ENCODE measurements at regions not wholly inside any gene's neighbourhood (a gene's known extent, or its start where the extent isn't known, plus 50 kb on each side); places are given as distances from the start of the nearest gene placed in this dataset.

DNA sequence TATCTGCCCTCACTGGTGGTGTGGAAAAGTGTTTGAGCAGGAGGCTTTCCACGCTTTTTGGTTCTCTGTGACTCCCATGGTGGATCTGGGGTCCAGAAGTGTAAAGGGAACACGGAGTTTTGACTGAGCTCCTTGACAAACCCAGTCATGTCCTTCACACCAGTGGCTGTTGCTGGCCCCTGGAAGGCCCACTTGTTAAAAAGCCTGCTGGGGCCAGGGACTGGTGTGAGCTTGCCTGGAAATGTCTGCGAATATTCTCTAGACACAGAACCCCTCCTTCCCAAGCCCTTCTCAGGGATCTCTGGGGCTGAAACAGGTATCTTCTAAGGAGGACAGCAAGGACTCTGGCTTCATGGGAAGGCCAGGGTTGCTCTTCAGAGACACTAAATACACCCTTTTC lies 343.0 kb downstream of the TCERG1L start:
- in situ Hi-C loops (cut with MboI; ENCODE audit: low sequenced_read_pairs), result no loop called here
- no peaks in the 10 kb centered on the region for H3K27me3 ChIP-seq (ENCODE audit: control insufficient read depth, insufficient read depth, low read length)
- ChIA-PET POLR2A (ENCODE audit: unreplicated experiment) (no interaction called here), CTCF (no interaction called here)
- H2AFZ ChIP-seq (replicated peaks; ENCODE audit: low read length, poor library complexity), result no peak overlapping the region
- H2AK5ac ChIP-seq (ENCODE audit: low read depth, low read length), result no peak overlapping the region
- no peak overlapping the region for H2BK120ac ChIP-seq (ENCODE audit: low read depth, low read length)
- no peaks in the 10 kb centered on the region for H3K36me3 ChIP-seq (ENCODE audit: control insufficient read depth, insufficient read depth, low read length)
- no peak overlapping the region for H3K14ac ChIP-seq (replicated peaks; ENCODE audit: low read depth, low read length)
- H2BK5ac ChIP-seq (ENCODE audit: low read depth, low read length, poor library complexity, severe bottlenecking), result no peak overlapping the region
- no peak overlapping the region for H3K23ac ChIP-seq (ENCODE audit: low read depth, low read length)
- H3K56ac ChIP-seq (ENCODE audit: extremely low read depth, insufficient read depth, low read length), result no peak overlapping the region
- no peak overlapping the region for H3K27ac ChIP-seq (ENCODE audit: insufficient read depth, low read length)
- no peak overlapping the region for H2BK20ac ChIP-seq (ENCODE audit: low read depth, low read length)
- dilution Hi-C loops (cut with HindIII; ENCODE audit: low sequenced_read_pairs, unreplicated experiment), result no loop called here
- ATAC-seq (ENCODE audit: low read depth) (no peak), DNase-seq (no peak)
- H4K91ac ChIP-seq (ENCODE audit: insufficient read depth, low read depth, low read length), result no peak overlapping the region
- peaks cover 28% of the 10 kb centered on the region for H3K9me3 ChIP-seq (ENCODE audit: control insufficient read depth, insufficient read depth, low read length)
- intact Hi-C loops (cut with micrococcal nuclease), result no loop called here
- H3K4ac ChIP-seq (ENCODE audit: low read depth, low read length), result no peak overlapping the region
- H2BK15ac ChIP-seq (ENCODE audit: low read depth, low read length), result no peak overlapping the region
- TF ChIP-seq MXI1 (IDR thresholded peaks at IDR 0.05; ENCODE audit: borderline replicate concordance, low read depth, low read length), result no peak
- TF ChIP-seq RAD21 (IDR thresholded peaks at IDR 0.05; ENCODE audit: low read length), result no peak
- no peak for TF ChIP-seq CEBPB (IDR thresholded peaks at IDR 0.05; ENCODE audit: low read depth, low read length)
- no peak for TF ChIP-seq MAFK (IDR thresholded peaks at IDR 0.05; ENCODE audit: low read depth, low read length)
- no peak for TF ChIP-seq FOS (IDR thresholded peaks at IDR 0.05; ENCODE audit: low read depth, low read length)
- no peak for TF ChIP-seq CHD1 (IDR thresholded peaks at IDR 0.05; ENCODE audit: low read depth, low read length)
- TF ChIP-seq, protein P1, sequence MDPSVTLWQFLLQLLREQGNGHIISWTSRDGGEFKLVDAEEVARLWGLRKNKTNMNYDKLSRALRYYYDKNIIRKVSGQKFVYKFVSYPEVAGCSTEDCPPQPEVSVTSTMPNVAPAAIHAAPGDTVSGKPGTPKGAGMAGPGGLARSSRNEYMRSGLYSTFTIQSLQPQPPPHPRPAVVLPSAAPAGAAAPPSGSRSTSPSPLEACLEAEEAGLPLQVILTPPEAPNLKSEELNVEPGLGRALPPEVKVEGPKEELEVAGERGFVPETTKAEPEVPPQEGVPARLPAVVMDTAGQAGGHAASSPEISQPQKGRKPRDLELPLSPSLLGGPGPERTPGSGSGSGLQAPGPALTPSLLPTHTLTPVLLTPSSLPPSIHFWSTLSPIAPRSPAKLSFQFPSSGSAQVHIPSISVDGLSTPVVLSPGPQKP (IDR thresholded peaks at IDR 0.05; ENCODE audit: borderline replicate concordance, low read depth, low read length), result no peak
- TF ChIP-seq, protein P2, sequence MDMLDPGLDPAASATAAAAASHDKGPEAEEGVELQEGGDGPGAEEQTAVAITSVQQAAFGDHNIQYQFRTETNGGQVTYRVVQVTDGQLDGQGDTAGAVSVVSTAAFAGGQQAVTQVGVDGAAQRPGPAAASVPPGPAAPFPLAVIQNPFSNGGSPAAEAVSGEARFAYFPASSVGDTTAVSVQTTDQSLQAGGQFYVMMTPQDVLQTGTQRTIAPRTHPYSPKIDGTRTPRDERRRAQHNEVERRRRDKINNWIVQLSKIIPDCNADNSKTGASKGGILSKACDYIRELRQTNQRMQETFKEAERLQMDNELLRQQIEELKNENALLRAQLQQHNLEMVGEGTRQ (IDR thresholded peaks at IDR 0.05; ENCODE audit: low read depth, low read length), result no peak
- no peak for TF ChIP-seq NFE2L2 (IDR thresholded peaks at IDR 0.05; ENCODE audit: low read depth, low read length)
- no peak for TF ChIP-seq BHLHE40 (IDR thresholded peaks at IDR 0.05; ENCODE audit: low read depth, low read length)
- TF ChIP-seq RFX5 (IDR thresholded peaks at IDR 0.05; ENCODE audit: low read depth, low read length), result no peak
- no peak for TF ChIP-seq POLR2A (IDR thresholded peaks at IDR 0.05; ENCODE audit: low read depth, low read length)
- TF ChIP-seq, protein P3, sequence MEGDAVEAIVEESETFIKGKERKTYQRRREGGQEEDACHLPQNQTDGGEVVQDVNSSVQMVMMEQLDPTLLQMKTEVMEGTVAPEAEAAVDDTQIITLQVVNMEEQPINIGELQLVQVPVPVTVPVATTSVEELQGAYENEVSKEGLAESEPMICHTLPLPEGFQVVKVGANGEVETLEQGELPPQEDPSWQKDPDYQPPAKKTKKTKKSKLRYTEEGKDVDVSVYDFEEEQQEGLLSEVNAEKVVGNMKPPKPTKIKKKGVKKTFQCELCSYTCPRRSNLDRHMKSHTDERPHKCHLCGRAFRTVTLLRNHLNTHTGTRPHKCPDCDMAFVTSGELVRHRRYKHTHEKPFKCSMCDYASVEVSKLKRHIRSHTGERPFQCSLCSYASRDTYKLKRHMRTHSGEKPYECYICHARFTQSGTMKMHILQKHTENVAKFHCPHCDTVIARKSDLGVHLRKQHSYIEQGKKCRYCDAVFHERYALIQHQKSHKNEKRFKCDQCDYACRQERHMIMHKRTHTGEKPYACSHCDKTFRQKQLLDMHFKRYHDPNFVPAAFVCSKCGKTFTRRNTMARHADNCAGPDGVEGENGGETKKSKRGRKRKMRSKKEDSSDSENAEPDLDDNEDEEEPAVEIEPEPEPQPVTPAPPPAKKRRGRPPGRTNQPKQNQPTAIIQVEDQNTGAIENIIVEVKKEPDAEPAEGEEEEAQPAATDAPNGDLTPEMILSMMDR (conservative IDR thresholded peaks at IDR 0.05; ENCODE audit: low read depth, low read length), result no peak
- TF ChIP-seq RCOR1 (IDR thresholded peaks at IDR 0.05; ENCODE audit: insufficient replicate concordance, low read length), result no peak
- TF ChIP-seq SMC3 (IDR thresholded peaks at IDR 0.05; ENCODE audit: low read depth, low read length), result no peak
- TF ChIP-seq MAZ (IDR thresholded peaks at IDR 0.05; ENCODE audit: borderline replicate concordance, low read depth, low read length), result no peak
- H3K9ac ChIP-seq (ENCODE audit: low read depth, low read length), result no peak overlapping the region
- no peak overlapping the region for H2AK9ac ChIP-seq (replicated peaks; ENCODE audit: low read depth, low read length, poor library complexity)
- no peaks in the 10 kb centered on the region for H3K9me1 ChIP-seq (ENCODE audit: insufficient read depth, low read length)
- H4K20me1 ChIP-seq (ENCODE audit: insufficient read depth, low read length), result no peaks in the 10 kb centered on the region
- H4K8ac ChIP-seq (ENCODE audit: low read depth in 2 of 2, low read length in 2 of 2), result no peak overlapping the region
- H3K4me3 ChIP-seq (ENCODE audit: insufficient read depth, low read depth, low read length), result no peak overlapping the region
- H4K5ac ChIP-seq (ENCODE audit: low read depth, low read length), result no peak overlapping the region
- BruUV-seq (replicated peaks), result no TSS peak
- no peak overlapping the region for H3K18ac ChIP-seq (ENCODE audit: low read depth, low read length)
- no CpG with 5 or more reads among the region's 3 CpGs for WGBS, 2 experiments (ENCODE audit: extremely low coverage in 2 of 2, insufficient read length in 1 of 2)
- H3K79me1 ChIP-seq (ENCODE audit: low read depth in 1 of 2, low read length in 2 of 2), result no peaks in the 10 kb centered on the region
- no peak overlapping the region for H3K4me2 ChIP-seq (ENCODE audit: low read depth, low read length)
- no peaks in the 10 kb centered on the region for H3K4me1 ChIP-seq (ENCODE audit: control insufficient read depth, insufficient read depth, low read length)
